Activated CD8-positive, alpha-beta T cell treated with anti-CD3 and anti-CD28 coated beads for 36 hours (primary cell): ENCODE measurements at regions not wholly inside any gene's neighbourhood (a gene's known extent, or its start where the extent isn't known, plus 50 kb on each side); places are given as distances from the start of the nearest gene placed in this dataset.

Experiments used
- ATAC-seq: fragments of 200-7000 bp; cut with Tn5 transposase; one replicate; pipeline ENCODE4 v1.10.0; 2021; ENCODE audit warnings: mild to moderate bottlenecking, moderate library complexity
- CTCF ChIA-PET: fragments of 350-600 bp; sonication (Branson Sonifier 250); formaldehyde crosslinking; loops from one replicate; lab custom pipeline; 2021; ENCODE audit warnings: antibody characterized with exemption; lab: Charles Lee
- POLR2A ChIA-PET: fragments of 350-600 bp; sonication (Branson Sonifier 250); formaldehyde crosslinking; loops from one replicate; lab custom pipeline; 2021; ENCODE audit warnings: antibody characterized with exemption; lab: Charles Lee
- DNase-seq: peaks from one replicate; pipeline ENCODE4 v3.0.0-alpha.2; 2020
- H3K27ac Mint-ChIP-seq: one replicate; pipeline ENCODE4 v1.8.0; 2021; ENCODE audit warnings: mild to moderate bottlenecking, mixed read lengths
- H3K27me3 Mint-ChIP-seq: one replicate; pipeline ENCODE4 v1.8.0; 2021; ENCODE audit warnings: mixed read lengths
- H3K36me3 Mint-ChIP-seq: one replicate; pipeline ENCODE4 v1.8.0; 2021; ENCODE audit warnings: low read depth, mixed read lengths
- H3K4me1 Mint-ChIP-seq: one replicate; pipeline ENCODE4 v1.8.0; 2021; ENCODE audit warnings: low read depth, mixed read lengths
- H3K4me3 Mint-ChIP-seq: one replicate; pipeline ENCODE4 v1.8.0; 2021; ENCODE audit warnings: mild to moderate bottlenecking, moderate library complexity, mixed read lengths
- H3K9me3 Mint-ChIP-seq: one replicate; pipeline ENCODE4 v1.8.0; 2021; ENCODE audit warnings: mixed read lengths
- intact Hi-C: fragments of 100-400 bp; cut with micrococcal nuclease; formaldehyde crosslinking; loops from one replicate; pipeline ENCODE4 v1.10.0; 2022
- TF ChIP-seq, protein P1 (sequence below): fragments of 200-600 bp; IDR thresholded peaks from one replicate; pipeline ENCODE4 v1.8.0; 2022; ENCODE audit warnings: antibody characterized with exemption, mild to moderate bottlenecking

DNA sequence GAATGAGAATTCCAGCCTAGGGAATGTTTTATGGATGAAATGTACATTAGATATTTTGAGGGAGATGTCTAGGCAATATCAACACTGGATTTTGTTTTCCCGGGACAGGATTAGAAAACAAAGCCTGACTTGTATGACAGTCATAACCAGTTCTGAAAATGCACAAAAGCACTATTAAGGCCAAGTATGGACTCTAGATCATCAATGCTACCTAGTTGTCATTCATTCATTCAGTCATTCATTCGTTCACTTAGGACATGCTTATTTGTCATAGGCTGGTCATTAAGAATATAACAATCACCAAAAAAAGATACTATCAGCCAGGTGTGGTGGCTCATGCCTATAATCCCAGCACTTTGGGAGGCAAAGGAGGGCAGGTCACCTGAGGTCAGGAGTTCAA lies 511.2 kb downstream of the CMPK2 start:
- ChIA-PET POLR2A (no interaction called here), CTCF (no interaction called here)
- no peak for DNase-seq
- H3K4me1 Mint-ChIP-seq = no peaks in the 10 kb centered on the region
- intact Hi-C loops = no loop called here
- TF ChIP-seq, protein P1, sequence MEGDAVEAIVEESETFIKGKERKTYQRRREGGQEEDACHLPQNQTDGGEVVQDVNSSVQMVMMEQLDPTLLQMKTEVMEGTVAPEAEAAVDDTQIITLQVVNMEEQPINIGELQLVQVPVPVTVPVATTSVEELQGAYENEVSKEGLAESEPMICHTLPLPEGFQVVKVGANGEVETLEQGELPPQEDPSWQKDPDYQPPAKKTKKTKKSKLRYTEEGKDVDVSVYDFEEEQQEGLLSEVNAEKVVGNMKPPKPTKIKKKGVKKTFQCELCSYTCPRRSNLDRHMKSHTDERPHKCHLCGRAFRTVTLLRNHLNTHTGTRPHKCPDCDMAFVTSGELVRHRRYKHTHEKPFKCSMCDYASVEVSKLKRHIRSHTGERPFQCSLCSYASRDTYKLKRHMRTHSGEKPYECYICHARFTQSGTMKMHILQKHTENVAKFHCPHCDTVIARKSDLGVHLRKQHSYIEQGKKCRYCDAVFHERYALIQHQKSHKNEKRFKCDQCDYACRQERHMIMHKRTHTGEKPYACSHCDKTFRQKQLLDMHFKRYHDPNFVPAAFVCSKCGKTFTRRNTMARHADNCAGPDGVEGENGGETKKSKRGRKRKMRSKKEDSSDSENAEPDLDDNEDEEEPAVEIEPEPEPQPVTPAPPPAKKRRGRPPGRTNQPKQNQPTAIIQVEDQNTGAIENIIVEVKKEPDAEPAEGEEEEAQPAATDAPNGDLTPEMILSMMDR = no peak
- no peaks in the 10 kb centered on the region for H3K36me3 Mint-ChIP-seq
- peaks cover 2% of the 10 kb centered on the region for H3K9me3 Mint-ChIP-seq
- H3K4me3 Mint-ChIP-seq = no peak overlapping the region
- no peak overlapping the region for H3K27ac Mint-ChIP-seq
- ATAC-seq = no peak
- peaks cover 2% of the 10 kb centered on the region for H3K27me3 Mint-ChIP-seq

DNA sequence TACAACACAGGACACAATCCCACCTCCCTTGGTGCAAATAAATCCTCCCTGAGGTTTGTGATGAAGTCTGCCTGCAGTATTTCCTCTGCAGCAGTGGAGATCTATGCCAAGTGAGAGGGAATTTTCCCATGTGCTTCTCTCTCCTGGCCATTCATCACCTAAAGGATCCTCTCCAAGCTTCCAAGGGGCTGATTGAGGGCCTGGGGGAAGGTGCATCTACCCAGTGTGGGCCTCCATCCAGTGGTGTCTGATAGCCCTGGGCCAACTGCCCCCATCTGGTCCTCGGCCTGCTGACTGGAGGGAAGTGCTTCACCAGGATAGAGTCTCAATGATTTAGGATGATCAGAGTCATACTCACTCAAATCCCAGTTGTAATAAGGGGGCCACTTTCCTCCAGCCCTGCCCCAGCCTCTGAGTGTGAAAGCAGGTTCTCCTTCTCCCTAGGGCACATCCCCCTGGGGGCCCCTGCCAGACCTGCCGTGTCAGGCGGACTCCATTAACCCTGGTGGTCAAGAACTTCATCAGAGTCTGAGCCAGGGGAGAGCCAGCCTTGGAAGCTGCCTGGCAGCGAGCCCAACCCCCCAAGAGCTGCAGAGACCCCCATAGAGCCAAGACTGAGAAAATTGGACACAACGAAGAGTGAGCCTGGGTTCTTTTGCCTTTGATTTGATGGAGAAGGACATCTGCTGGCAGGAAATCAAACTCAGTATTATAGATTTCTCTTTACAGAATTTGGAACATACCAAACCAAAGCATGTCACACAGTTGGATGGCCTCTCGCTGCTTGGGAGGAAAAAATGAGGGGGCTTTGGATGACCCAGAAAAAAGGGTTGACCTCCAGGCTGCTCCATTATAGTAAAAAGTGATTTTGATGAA lies 509.6 kb downstream of the CMPK2 start:
- intact Hi-C loops = no loop called here
- H3K36me3 Mint-ChIP-seq = no peaks in the 10 kb centered on the region

DNA sequence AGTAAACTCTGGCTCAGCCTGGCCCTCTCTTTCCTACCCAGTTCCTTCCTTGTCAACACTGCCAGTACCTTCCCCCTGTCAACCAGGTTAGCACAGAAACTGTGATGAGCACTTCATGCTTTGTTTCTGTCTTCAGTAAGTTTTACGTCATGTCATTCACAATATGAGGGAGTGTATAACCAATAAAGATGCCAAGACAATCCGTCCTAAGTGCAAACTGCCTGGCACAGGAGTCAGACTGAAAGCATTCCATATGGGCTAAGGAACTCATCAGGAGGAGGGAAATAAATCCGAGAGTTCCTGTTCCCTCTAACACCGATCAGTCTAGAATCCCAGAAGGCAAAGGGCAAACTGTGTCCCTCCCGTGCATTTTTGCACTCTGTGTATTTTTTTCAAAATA lies 507.2 kb downstream of the CMPK2 start:
- TF ChIP-seq, protein P1 = no peak
- Mint-ChIP-seq H3K4me3 (no peak overlapping the region), H3K27me3 (no peaks in the 10 kb centered on the region), H3K9me3 (no peaks in the 10 kb centered on the region), H3K27ac (no peak overlapping the region), H3K4me1 (no peaks in the 10 kb centered on the region), H3K36me3 (no peaks in the 10 kb centered on the region)
- ATAC-seq (no peak), DNase-seq (no peak)
- ChIA-PET POLR2A (no interaction called here), CTCF (no interaction called here)
- intact Hi-C loops = no loop called here

More for the DNA sequence above, 509.6 kb downstream of the CMPK2 start:
- Mint-ChIP-seq H3K27ac (no peak overlapping the region), H3K9me3 (no peaks in the 10 kb centered on the region), H3K27me3 (peaks cover 2% of the 10 kb centered on the region), H3K4me1 (no peaks in the 10 kb centered on the region), H3K4me3 (no peak overlapping the region)
- no peak for DNase-seq
- TF ChIP-seq, protein P1 = no peak
- CTCF ChIA-PET = no interaction called here
- POLR2A ChIA-PET = no interaction called here
- ATAC-seq = no peak

DNA sequence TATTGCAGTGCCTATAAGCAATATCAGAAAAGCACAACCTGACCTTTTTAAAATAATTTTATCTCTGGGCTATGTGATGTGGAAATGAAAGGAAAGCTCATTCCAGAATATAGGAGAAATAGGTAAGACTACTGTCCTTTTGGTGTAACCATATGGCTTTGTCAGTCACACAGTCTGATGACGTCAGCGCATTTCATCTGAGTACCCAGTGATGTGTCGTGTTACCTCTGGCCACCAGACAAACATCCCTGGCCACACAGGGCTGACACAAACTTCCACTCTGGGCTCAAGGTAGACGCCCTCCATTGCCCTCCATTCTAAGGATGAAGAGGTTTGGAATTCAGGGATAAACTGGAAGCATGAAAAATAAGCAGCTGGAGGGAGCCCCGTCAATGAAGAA lies 506.7 kb downstream of the CMPK2 start:
- TF ChIP-seq, protein P1 = no peak
- Mint-ChIP-seq H3K9me3 (no peaks in the 10 kb centered on the region), H3K36me3 (no peaks in the 10 kb centered on the region), H3K27ac (no peak overlapping the region), H3K4me1 (no peaks in the 10 kb centered on the region), H3K27me3 (no peaks in the 10 kb centered on the region), H3K4me3 (no peak overlapping the region)
- ChIA-PET POLR2A (no interaction called here), CTCF (no interaction called here)
- DNase-seq (no peak), ATAC-seq (no peak)
- intact Hi-C loops = no loop called here

DNA sequence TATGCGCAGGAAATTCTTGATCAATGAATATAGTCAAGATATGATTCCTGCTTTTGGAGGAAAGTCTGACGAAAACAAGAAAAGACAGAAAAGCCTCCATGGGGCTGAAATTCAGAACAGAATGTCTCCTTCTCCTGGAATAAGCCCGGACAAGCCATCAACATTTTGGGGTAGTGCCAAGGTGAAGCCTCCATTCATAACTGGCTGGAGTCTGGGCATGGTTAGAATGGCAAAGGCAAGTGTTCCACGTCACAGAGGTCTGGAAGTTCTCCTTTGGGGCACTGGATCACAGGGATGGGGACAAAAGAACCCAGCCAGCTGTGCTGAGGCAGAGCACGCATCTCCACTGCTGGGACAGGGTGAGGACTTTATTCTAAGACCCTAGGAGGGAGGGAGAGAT lies 505.7 kb downstream of the CMPK2 start:
- Mint-ChIP-seq H3K27me3 (no peaks in the 10 kb centered on the region), H3K4me3 (no peak overlapping the region), H3K27ac (no peak overlapping the region), H3K9me3 (no peaks in the 10 kb centered on the region), H3K36me3 (no peaks in the 10 kb centered on the region), H3K4me1 (no peaks in the 10 kb centered on the region)
- DNase-seq = no peak
- TF ChIP-seq, protein P1 = no peak
- ATAC-seq = no peak
- CTCF ChIA-PET = no interaction called here
- intact Hi-C loops = no loop called here
- POLR2A ChIA-PET = no interaction called here
